Ishikawa (cell line): ENCODE measurements at regions not wholly inside any gene's neighbourhood (a gene's known extent, or its start where the extent isn't known, plus 50 kb on each side); places are given as distances from the start of the nearest gene placed in this dataset.

Experiments used
- CREB1 ChIP-seq: IDR thresholded peaks from 2 replicates; pipeline ENCODE4 v1.6.1; 2012; ENCODE audit warnings: low read depth
- EGR1 ChIP-seq: IDR thresholded peaks from 2 replicates; pipeline ENCODE4 v1.6.1; 2012
- EP300 ChIP-seq: IDR thresholded peaks from 2 replicates; pipeline ENCODE4 v1.6.1; 2012; ENCODE audit warnings: borderline replicate concordance
- NFIC ChIP-seq: IDR thresholded peaks from 2 replicates; pipeline ENCODE4 v1.6.1; 2012
- REST ChIP-seq: IDR thresholded peaks from 2 replicates; pipeline ENCODE4 v1.6.1; 2012; ENCODE audit warnings: low read depth, mild to moderate bottlenecking
- YY1 ChIP-seq: IDR thresholded peaks from 2 replicates; pipeline ENCODE4 v1.6.1; 2012; ENCODE audit warnings: low read depth

- TF ChIP-seq CREB1 (no peak), REST (no peak), EGR1 (no peak), NFIC (no peak), EP300 (no peak), YY1 (no peak)
These were observed 223.1 kb upstream of the DMD start for GRCh38 chrX:33434256-33435092.
